HG03139 (cell line): ENCODE measurements at regions not wholly inside any gene's neighbourhood (a gene's known extent, or its start where the extent isn't known, plus 50 kb on each side); places are given as distances from the start of the nearest gene placed in this dataset.
"Not testable (repeated sequence)": the region's sequence is repeated elsewhere in the genome, so short reads cannot be mapped to it uniquely, and the experiment has no call there.

Experiments
- ATAC-seq: cut with Tn5 transposase; IDR thresholded peaks from one replicate; pipeline ENCODE4 v1.9.1; 2021; ENCODE audit not compliant: unreplicated experiment

GRCh38 chr15:95044745-95045417 is 813.5 kb downstream of the MCTP2 start:
- ATAC-seq = no peak

DNA sequence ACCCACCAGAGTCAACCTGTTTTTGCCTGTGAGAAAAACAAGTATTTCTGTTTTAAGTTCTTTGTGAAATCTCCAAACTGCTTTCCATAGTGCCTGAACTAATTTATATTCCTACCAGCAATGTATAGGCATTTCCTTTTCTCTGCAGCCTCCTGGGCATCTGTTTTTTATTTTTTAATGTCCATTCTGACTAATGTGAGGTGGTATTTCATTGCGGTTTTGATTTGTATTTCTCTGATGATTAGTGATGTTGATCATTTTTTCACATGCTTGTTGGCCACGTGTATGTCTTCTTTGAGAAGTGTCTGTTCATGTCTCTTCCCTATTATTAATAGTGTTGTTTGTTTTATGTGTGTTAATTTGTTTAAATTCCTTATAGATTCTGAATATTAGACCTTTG is 820.5 kb downstream of the MCTP2 start:
- no peak for ATAC-seq

DNA sequence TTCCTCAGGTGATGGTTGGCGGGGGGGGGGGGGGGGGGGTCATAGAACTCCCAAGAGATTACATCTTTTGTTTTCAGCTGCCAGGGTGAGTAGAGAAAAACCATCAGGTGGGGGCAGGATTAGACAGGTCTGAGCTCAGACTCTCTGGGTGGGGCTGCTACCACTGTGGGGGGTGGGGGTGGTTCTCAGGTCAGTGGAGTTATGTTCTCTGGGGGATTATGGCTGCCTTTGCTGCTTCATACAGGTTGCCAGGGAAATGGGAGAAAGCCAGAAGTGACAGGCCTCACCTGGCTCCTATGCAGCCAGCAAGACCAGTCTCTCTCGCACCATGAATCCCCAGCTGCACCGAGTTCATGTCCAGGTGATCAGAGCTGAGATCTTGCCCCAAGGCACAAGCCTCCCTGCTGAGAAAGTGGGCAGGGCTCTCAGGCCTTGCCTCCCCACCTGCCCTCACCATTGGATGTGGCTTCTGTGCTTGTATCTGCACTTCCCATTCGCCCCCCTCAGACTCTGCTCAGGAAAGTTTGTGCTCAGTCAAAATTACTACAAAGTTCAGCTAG is 828.1 kb downstream of the MCTP2 start:
- ATAC-seq = no peak

DNA sequence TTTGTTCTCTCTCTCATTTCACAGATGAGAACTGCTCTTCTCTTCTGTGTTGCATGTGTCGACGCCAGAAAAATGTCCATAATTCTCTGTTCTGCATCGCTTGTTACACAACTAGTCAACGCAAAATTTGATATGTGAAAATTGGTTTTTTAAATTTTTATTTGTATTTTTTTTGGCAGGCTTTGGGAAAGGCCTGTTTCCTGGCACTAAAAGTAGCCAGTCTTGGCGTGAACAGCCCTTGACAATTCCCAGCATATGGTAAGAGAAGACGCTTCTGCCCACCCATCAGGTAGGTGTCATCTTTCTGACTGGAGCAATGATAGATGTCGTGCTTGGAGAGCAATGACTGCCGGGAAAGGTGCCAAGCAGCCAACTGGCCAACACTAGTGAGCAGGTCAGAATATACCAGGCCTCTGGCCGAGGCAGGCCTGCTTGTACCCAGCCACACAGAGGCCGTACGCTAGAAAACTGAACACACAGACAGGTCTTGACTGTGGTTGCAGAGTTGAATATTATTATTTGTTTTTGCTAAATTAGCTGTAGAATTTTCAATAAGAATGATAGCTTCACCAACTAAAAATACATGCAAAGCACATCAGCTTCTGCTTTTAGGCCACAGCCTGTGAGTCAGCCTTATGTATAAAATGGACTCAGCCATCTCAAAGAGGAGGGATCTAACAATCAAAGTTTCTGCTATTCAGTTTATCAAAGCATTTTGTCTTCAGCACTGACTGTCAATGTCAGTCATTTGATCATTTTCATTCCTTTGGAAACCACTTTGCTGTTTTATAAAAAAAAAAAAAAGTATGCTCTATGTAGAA is 837.5 kb downstream of the MCTP2 start:
- no peak for ATAC-seq

- ATAC-seq = no peak
Measured at GRCh38 chr15:95075792-95076677, 844.7 kb downstream of the MCTP2 start.

GRCh38 chr15:95076678-95076990 is 845.3 kb downstream of the MCTP2 start:
- ATAC-seq = no peak

GRCh38 chr15:95078003-95078402 is 846.6 kb downstream of the MCTP2 start:
- ATAC-seq = no peak

DNA sequence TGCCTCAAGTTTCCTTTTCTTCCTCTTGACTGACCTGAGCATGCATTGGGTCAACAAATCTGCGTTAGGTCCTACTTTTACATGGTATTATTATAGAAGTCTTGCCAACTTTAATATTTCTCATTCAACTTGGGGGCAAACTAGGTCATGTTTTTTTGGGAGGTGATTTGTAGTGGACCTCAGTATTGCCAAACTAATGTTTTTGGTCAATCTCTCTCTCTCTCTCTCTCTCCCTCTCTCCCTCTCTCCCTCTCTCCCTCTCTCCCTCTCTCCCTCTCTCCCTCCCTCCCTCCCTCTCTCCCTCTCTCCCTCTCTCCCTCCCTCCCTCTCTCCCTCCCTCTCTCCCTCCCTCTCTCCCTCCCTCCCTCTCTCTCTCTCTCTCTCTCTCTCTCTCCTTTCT is 848.9 kb downstream of the MCTP2 start:
- not testable (repeated sequence) for ATAC-seq

- ATAC-seq = no peak
Measured at GRCh38 chr15:95085056-95085455, 853.7 kb downstream of the MCTP2 start.

GRCh38 chr15:95086531-95087252 is 855.3 kb downstream of the MCTP2 start:
- ATAC-seq = no peak

- ATAC-seq = no peak
Measured at GRCh38 chr15:95087253-95087609, 855.9 kb downstream of the MCTP2 start.

DNA sequence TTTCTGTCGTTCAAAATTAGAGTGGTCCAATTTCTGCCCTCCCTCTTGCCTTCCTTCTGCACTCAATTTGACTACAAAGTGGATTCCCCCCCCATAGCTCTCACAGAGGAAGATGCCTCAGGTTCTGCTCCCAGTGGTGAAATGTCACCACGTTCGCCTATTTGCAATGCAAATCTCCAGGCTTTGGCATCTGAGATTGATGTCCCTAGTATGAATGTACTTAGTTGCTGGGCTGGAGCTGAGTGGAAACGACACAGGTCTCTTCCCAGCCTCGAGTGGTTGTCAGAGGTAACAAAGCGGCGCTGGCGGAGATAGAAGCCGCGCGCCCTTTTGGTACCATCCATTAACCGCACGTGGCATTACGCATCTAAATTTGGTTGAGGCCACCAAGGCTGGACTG is 860.1 kb downstream of the MCTP2 start:
- no peak for ATAC-seq

DNA sequence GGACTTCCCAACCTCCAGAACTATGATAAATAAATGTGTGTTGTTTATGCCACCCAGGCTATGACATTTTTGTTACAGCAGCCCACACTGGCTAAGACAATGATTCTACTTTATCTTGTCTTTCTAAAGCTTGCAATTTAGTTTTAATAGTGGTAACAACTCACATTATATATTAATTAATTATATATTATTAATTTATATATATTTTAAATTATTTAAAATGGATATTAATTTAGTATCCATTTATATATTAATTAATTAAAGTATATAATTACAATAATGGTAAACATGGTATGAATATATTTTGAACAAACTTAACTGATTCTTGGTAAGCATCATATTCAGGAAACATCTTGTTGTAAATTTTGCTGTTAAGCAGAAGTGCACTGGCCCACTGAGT is 863.9 kb downstream of the MCTP2 start:
- no peak for ATAC-seq

- ATAC-seq = no peak
Measured at GRCh38 chr15:95096651-95097050, 865.3 kb downstream of the MCTP2 start.

- no peak for ATAC-seq
Measured at GRCh38 chr15:95097361-95097760, 866.0 kb downstream of the MCTP2 start.

- no peak for ATAC-seq
Measured at GRCh38 chr15:95105229-95105628, 873.9 kb downstream of the MCTP2 start.

- ATAC-seq = no peak
Measured at GRCh38 chr15:95106801-95107200, 875.4 kb downstream of the MCTP2 start.

- no peak for ATAC-seq
Measured at GRCh38 chr15:95108673-95109072, 877.3 kb downstream of the MCTP2 start.

DNA sequence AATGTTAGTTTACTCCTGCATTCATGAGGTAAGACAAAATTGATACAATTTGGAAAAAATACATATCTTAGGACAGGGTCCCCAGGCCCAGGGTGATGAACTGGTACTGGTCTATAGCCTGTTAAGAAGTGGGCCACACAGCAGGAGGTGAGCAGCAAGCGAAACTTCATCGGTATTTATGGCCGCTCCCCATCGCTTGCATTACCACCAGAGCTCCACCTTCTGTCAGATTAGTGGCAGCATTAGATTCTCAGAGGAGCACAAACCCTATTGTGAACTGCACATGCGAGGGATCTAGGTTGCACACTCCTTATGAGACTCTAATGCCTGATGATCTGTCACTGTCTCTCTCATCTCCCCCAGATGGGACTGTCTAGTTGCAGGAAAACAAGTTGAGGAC is 880.6 kb downstream of the MCTP2 start:
- ATAC-seq = no peak

GRCh38 chr15:95113041-95113440 is 881.7 kb downstream of the MCTP2 start:
- ATAC-seq = no peak
